IPS-NIHi7 (cell line): ENCODE measurements at regions not wholly inside any gene's neighbourhood (a gene's known extent, or its start where the extent isn't known, plus 50 kb on each side); places are given as distances from the start of the nearest gene placed in this dataset.
A peak's percentile ranks its signal among the peaks of the same experiment; 100 is the strongest.
"Not testable (repeated sequence)": the region's sequence is repeated elsewhere in the genome, so short reads cannot be mapped to it uniquely, and the experiment has no call there.

Experiments used
- DNase-seq: peaks from one replicate; pipeline ENCODE4 v3.0.0; 2012; ENCODE audit warnings: mixed read lengths; ENCODE audit errors: extremely low spot score

DNA sequence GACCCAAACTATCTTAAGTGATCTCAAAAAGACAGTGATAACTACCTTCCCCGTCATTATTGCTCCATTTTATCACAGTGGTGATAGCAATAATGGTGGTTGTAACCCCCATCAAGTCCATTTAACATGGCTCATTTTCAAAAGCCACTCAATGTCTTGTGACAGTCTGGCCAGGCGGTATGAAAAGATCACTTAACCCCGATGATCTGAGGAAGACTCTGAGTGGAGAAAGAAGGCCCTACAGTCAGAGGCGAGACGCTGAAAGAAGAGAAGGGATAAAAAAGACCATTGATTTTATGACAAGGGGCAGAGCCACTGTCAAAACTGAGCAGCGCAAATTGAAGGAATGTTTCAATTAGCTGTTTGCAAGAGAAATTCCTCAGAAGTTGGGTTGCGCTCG lies 417.2 kb upstream of the PBX1 start:
- no peak for DNase-seq

DNA sequence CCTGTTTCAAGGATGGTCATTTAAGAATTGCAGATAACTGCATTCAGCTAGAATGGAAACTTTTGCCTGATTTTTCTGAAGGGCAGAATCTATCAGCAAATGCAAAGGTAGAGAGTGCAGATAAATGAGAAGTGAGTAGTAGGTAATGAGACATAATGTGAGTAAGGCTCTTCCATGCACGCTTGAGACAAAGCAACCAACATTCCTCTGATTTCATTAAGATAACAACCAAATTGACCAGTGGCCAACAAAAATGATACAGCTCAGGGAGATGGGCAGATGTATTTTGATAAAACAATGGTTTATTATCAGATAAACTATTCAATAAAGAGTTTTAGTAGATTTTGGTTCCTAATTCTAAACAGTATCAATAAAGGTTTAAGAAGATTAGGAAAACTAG lies 404.4 kb upstream of the PBX1 start:
- DNase-seq, result no peak

DNA sequence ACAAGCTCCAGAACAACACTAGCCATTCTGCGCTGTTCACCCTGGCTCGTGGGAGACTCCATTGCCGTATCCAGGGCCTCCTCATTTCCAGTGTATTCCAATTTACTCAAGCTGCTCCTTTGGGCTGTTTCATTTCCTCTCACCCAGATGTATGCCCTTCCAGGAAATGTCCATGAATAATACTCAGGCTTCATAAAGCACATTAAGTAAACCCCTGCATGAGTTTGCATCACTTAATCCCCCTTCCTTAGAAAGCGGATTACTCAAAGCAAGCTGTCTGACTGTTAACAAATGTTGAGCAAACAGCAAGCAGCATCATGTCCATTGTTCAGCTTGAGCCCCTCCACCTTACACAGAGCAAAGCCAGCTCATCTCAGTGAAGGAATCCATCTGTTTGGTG lies 403.6 kb upstream of the PBX1 start:
- DNase-seq, result no peak

DNA sequence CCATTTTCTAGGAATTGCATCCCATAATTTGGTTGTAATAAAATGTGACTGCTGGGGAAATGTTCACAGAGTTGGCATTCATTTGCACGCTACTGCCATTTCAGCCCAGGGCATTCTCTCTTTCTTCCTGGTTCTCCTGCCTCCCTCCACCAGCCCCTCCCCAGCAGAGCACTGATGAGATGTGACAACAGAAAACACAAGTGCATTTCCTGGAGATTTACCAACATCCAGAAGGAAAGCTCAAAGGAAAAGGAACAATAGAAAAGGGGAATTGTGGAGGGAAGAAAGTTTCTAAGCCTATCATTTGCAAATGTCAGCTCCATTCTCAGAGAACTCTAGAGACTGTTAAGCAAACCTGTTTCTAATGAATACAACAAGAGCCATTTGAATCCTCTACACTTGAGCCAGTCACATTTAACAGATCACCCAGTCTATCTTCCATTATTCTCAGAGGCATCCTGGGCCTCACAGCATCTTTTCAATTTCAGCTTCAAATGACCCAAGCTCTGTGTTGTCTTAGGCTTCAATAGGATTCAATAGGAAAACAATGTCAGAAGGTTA lies 395.6 kb upstream of the PBX1 start:
- no peak for DNase-seq

DNA sequence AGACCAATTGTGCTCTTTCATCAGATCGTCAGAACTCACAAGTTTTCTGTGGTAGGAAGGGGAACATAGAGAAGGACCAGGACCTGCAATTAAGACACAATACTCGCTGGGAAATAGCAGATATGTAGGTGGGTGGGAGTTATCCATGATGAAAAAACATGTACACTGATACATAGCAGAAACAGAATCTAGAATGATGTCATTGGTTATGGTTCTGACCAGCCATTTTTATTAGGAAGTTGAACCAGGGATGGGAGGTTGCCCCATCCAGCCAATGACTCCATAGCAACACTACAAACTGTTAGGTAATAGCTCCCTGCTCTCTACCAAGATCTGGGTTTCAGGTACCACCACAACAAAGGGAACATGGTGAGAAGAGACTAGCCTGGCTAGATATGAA lies 393.5 kb upstream of the PBX1 start:
- DNase-seq, result no peak

DNA sequence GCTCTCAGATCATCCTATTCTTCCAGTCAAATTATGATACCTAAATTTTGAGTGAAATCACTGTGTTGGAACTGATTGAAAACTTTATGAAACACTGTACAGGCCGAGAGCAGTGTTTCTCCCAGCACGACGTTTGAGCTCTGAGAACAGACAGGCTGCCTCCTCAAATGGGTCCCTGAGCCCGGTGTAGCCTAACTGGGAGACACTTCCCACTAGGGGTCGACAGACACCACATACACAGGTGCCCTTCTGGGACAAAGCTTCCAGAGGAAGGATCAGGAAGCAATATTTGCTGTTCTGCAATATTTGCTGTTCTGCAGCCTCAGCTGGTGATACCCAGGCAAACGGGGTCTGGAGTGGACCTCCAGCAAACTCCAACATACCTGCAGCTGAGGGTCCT lies 392.5 kb upstream of the PBX1 start:
- DNase-seq, result not testable (repeated sequence)

DNA sequence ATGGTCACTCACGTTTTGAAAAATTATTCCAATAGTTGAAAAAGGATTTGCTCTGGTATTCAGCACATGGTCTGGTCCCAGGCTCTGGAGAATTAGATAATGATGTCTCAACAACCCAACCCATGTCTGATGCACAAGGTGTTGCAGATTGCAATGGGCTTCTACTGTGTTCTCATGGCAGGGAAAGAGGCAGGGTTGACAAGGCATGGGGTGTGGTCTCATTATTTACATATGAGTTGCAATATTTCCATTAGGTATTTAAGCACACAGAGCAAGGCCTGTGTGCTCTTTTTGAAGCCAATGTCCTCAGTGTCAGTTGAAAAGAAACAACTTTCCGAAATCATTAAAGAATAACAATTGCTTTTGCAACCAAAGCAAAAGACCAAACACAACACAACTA lies 381.9 kb upstream of the PBX1 start:
- DNase-seq, result no peak

DNA sequence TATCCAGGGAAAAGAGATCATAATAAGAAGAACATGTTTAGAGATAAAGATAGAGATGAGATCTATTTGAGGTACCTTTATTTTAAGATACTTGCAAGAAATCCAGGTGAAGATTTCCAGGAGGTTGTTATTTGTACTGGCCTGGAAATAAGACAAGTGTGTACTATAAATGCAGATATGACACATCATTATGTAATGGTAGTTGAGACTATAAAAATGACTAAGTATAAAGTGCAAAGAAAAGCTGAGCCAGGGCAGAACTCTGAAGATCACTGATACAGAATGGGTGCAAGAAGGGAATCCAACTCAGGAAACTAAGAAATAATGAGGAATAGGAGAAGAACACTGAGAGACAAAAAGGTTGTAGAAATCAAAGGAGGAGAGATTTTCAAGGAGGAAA lies 378.2 kb upstream of the PBX1 start:
- DNase-seq, result no peak

DNA sequence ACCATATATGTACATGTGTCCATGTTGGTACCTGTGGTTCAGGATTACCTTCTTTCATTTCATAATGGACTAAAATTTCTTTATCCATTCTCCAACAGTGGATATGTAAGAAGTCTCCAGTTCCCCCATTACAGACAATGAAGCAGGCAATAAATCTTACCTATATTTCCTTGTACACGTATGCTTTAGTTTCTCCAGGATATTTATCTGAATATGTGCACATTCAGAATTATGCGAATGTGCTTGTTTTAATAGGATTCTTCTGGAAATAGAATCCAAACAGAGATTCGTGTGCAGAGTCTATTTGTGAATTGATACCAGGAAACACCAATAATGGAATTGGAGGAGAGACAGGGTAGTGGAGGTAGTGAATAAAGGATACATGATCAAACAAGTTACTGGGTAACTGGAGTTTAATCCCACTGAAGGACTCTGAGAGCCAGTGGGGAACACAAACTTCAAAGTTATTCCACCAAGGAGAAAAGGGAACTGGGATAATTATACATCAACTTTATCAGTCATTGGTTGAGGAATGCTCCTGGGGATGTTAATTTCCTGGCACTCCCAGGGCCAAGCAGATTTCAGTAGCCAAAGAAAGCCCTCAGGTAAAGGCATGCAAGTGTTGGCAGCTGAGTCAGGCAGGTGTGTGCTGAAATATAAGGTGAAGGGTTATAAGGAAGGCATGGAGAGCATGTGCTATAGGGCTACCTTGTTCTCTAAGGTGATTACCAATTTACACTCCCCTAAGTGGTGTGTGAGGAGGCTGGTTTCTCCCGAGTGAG lies 374.9 kb upstream of the PBX1 start:
- DNase-seq, result no peak

DNA sequence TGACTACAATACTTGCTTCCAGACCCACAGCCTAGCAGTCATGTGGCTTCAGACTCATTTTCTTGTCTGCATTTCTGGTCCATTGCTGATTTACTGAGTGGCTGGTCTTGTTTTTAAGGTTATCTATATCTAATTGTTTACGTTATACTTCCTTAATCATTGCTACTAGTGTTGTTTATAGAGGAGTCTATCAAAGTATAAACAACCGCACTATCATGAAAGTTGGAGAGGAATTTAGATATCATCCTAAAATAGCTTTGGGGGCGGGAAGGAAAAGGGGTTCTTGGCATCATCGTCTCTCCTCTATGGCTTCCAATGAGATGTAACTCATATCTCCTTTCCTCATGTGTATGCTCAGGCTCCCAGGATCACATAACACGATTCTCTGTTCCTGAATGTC lies 372.1 kb upstream of the PBX1 start:
- no peak for DNase-seq

DNA sequence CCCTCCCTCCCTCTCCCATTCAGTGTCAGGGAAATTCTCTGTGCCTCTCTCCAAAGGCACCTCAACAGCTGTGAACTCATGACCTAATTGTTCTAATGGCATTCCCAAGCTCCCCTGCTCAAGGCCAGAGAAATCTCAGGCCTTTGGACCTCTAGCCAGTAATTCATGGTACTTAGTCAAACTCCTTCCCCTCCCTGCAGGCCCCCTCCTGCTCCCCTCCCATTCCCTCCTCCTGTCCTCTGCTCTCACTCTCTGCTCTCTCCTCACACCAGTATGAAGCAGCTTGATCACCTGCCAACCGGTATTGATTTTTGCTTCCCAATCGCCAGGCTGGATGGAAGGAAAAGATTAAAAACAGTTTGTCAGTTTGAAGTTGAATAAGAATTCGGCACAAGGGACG lies 370.5 kb upstream of the PBX1 start:
- no peak for DNase-seq

DNA sequence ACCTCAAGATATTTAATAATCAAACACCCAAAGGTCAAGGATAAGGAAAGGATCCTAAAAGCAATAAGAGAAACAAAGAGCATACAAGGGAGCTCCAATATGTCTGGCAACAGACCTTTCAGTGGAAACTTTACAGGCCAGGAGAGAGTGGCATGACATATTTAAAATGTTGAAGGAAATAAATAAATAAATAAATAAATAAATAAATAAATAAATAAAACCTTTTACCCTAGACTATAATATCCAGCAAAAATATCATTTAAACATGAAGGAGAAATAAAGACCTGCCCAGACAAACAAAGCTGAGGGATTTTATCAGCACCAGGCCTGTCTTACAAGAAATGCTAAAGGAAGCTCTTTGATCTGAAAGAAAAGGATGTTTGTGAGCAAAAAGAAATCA lies 367.8 kb upstream of the PBX1 start:
- no peak for DNase-seq

DNA sequence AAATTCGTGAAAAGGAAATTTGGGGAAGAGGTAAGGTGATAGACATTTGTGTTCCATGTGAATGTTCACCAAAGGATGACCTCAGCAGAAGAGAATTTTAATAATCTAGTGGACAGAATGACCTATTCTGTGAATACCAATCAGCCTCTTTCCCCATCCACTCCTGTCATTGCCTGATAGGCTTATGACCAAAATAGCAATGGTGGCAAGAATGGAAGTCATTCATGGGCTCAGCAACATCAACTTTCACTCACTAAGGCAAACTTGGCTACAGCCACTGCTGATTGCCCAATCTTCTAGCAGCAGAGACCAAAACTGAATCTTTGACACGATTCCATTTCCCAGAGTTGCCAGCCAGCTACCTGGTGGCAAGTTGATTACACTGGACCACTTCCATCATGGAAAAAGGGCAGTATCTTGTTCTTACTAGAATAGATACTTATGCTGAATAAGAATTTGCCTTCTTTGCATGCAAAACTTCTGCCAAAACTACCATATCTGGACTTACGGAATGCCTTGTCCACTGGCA lies 348.7 kb upstream of the PBX1 start:
- DNase-seq, result no peak

DNA sequence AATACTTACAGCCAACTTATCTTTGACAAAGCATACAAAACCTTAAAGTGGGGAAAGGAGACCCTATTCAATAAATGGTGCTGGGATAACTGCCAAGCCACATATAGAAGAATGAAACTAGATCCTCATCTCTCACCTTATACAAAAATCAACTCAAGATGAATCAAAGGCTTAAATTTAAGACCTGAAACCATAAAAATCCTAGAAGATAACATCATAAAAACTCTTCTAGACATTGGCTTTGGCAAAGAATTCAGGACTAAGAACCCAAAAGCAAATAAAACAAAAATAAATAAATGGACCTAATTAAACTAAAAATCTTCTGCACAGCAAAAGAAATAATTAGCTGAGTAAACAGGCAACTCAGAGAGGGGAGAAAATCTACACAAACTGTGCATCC lies 335.6 kb upstream of the PBX1 start:
- DNase-seq, result no peak

DNA sequence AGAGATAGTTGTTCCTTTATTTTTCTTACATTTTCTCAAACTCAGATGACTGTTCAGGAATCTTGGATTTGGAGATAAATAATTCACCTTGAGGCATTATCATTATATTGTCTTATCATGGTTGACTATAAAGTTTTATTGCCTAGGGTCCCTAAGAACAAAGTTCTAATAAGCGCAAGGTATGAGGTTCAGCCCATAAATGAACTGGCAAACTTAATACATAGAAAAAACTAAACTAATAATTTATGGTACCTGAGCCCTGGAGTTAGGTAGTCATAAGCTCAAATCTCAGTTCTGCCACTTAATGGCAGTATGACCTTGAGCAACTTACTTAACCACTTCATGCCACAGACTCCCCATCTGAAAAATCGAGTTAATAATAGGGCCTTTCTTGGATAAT lies 334.0 kb upstream of the PBX1 start:
- no peak for DNase-seq

DNA sequence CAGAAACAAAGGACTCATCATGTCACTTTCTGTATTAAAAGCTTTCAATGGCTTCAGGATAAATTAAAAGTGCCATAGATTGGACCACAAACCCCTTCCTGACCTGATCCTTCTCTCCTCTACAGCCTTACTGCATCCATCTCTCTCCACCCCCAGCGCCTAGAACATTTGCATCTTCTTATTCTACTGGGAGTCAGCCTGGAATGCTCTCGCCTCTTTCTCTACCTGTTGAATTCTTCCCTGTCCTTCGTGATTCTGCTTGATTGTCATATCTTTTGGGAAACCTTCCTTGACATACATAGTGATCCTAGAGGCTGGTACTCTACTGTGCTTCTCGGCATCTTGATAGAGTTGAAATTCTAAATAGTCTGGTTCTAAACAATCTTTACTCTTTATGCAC lies 332.0 kb upstream of the PBX1 start:
- DNase-seq, result no peak

DNA sequence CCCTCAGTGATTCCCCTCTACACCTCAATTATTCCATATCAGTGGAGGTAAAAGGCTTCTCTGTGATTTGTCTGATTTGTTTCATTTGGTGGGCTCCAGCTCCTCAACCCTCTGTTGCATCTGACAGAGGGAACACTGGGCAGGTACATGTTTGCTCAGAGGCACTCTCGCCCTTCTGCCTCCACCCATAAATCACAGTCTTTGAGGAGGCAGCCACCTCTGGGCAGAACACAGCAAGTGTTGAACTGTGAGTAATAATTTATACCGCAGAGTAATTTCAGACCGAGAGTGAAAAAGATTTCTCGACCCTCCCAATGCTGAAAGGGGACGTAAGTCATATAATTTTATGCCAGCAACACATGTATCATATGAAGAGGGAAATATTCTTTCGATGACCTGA lies 330.1 kb upstream of the PBX1 start:
- DNase-seq, result no peak

DNA sequence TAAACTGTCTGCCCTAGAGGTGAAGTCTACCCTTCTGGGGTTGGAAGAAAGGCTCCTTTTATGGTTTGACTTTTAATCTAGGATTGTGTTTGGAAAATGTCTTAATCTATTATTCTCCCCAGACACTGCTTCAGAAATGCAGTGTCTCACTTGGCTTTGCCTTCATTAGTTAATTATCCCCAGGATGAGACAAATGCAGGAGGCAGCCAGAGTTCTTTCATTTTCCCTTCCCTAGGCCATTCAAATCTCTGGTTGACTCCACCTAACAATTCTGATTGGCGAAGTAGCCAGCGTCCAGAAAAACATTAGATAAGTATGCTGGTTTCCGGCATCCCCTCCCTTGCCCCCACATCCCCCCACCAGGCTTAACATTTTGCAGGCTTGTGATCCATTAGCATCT lies 325.8 kb upstream of the PBX1 start:
- DNase-seq, result no peak

DNA sequence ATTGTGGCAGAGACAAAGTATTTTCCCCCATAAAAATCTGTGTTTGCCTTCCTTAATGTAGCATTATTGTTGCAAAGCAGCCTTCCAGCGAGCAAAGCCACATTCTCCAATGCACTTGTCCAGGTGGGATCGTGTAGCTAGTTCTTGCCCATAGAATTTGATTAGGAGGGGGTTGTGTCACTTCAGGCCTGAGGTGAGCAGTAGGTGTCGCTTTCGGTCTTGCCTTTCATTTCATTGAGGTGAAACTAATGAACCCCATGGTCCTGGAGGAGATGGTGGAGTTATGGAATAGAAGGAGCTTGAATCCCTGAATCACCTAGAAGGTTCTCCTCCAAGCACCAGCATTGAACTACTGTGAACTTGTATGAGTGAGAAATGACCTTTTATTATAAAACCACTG lies 318.9 kb upstream of the PBX1 start:
- DNase-seq, result peak; percentile 58

DNA sequence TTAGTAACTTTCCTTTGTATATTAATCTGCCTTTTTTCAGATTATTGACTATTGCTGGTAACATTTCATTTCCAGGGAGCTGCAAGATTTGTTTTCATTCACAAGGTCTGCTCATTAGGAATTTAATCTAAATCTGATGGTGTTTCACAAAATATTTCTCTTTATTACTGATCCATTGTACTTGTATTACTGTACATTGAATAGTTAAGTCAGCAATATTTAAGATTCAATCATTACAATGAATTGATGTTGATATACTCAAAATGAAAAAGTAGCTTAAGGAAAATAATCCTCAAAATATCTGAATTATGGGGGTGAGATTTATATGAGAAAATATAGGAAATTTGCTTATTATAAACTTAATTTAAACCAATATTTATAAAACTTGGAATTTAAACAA lies 308.6 kb upstream of the PBX1 start:
- DNase-seq, result no peak

DNA sequence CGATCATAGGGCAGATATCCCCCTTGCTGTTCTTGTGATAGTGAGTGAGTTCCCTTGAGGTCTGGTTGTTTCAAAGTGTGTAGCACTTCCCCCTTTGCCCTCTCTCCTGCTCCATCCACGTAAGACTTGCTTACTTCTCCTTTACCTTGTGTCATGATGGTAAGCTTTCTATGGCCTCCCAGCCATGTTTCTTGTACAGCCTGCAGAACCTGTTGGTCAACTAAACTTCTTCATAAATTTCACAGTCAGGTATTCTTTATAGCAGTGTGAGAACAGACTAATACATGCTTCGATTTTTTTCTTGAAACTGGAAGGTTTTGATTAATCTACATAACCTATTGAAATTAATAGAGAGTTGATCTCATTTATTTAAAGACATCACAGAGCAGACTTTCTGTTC lies 302.5 kb upstream of the PBX1 start:
- no peak for DNase-seq

DNA sequence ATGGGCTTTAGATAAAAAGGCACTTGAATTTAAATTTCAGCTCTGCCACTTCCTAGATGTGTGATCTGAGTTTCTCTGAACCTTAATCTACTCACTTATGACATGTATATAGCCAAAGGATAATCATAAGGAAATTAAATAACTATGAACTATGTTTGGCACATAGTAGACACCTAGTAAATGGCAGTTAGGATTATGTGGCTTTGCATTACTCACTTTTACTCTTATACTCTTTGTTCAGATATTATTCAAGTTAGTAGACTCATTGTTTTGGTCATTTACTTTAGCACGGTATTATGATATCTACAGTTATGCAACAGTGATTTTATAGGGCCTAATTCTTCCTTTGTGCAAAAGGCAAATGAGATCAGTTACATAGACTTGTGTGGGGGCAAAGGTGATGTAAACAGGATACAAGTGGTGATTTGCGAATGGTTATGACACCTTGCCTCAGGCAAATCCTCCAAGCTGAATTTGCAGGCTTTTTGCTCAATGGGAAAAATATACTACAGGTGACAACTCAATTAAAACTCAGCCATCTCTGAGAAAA lies 297.2 kb upstream of the PBX1 start:
- no peak for DNase-seq

DNA sequence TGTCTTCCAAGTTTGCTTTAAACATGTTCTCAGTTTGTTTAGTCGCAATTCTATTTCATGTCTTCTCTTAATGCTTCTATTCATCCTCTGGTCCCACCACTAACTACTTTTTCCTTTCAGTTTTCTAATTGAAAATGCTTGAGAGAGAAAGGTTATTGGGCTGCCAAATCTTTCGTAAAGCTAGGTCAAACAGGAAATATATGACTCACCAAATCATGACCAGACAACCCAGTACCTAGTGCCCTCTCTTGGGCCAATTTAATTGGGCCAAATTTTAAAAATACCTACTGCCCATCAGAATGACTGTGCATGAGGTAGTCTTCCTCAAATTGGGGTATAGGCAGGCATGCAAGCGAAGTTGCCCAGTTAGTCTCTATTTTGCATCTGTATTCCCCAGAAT lies 295.4 kb upstream of the PBX1 start:
- DNase-seq, result no peak

DNA sequence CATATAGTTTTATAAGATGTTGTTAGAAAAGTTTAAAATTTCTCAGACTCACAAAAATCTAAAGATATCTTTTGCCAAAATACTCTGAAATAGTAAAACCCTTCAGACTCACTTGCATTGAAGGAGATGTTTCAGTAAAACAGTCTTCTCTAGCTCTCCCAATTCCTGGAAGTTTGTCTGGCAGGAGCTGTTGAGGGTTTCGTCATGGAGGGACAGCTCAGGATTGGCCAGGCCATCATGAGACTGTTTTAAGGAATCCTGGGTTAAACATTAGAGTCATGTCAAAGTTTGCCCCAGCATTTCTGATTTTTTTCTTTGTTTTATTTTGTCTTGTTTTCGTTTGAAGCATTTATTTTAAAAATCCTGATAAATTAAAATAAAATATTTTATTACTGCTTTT lies 293.8 kb upstream of the PBX1 start:
- no peak for DNase-seq
